Neuron (in vitro differentiated cells): ENCODE measurements at regions not wholly inside any gene's neighbourhood (a gene's known extent, or its start where the extent isn't known, plus 50 kb on each side); places are given as distances from the start of the nearest gene placed in this dataset.

Source experiments
- H2AFZ ChIP-seq: one replicate; pipeline ENCODE4 v1.6.1; 2013; ENCODE audit warnings: low read depth, mild to moderate bottlenecking, inconsistent platforms, low read length, moderate library complexity
- H3K27me3 ChIP-seq: one replicate; pipeline ENCODE4 v1.6.1; 2013; ENCODE audit warnings: low read length; ENCODE audit not compliant: insufficient read depth
- H3K36me3 ChIP-seq: one replicate; pipeline ENCODE4 v1.6.1; 2013; ENCODE audit warnings: low read length; ENCODE audit not compliant: insufficient read depth
- H3K4me1 ChIP-seq: one replicate; pipeline ENCODE4 v1.6.1; 2013; ENCODE audit warnings: low read length; ENCODE audit not compliant: insufficient read depth
- H3K4me3 ChIP-seq: 2 replicates; pipeline ENCODE4 v1.5.1; 2013; ENCODE audit warnings: mild to moderate bottlenecking, low read length, moderate library complexity
- H3K9me3 ChIP-seq: one replicate; pipeline ENCODE4 v1.6.1; 2013; ENCODE audit warnings: low read length

DNA sequence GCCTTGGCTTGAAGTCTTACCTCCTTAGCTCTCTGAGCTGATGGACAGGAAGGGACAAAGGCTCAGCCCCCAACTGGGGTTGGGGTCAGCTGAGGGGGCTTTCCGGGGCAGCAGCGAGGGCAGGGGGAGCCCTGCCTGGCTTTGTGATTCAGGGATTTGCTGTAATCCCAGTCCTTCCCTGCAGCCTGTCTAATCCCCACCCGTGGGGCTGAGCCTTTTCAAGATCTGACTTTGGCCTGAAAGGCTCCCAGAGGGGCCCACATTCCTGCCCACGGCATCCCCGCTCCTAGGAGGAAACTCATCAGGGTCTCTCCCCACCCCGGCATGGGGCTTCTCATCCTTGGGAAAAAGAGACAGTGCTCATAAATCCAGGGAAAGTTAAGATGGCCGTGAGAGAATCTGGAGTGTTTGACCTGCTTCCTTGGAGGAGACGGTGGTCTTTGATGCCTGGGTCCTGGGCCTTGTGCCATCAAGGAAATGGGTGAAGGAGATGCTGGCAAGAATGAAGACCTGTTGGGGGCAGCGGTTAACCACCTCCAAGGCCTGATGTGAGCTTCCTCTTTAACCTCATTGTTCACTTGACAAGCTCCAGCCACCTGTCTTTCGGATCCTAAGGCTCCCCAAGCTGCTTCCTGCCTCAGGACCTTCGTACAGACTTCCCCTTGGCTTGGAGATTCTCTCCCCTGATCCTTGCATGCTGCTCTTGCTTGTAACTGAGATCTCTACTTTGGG is 83.1 kb upstream of the WNT4 start:
- H3K4me3 ChIP-seq, result no peak overlapping the region
- H3K36me3 ChIP-seq, result no peaks in the 10 kb centered on the region
- no peak overlapping the region for H2AFZ ChIP-seq
- H3K4me1 ChIP-seq, result peaks cover 5% of the 10 kb centered on the region
- H3K9me3 ChIP-seq, result no peaks in the 10 kb centered on the region
- peaks cover 4% of the 10 kb centered on the region for H3K27me3 ChIP-seq

DNA sequence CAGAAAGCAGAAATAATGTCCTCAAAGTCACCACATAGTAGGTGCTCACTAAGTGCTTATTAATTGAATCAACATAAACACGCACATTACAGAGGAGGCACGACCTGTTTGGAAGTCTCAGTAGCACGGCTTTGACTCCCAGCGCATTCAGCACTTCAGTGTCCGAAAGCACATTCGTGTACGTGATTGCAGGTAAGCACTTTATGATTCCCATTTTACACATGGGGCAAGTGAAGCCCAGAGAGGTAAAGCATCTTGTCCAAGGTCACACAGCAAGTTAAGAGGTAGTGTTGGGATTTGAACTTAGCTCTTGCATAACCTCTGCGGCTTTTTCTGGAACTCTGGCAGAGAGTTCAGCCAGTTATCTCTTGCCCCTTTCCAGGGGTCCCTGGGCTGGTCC is 85.2 kb upstream of the WNT4 start:
- no peaks in the 10 kb centered on the region for H3K9me3 ChIP-seq
- peaks cover 4% of the 10 kb centered on the region for H3K27me3 ChIP-seq
- no peak overlapping the region for H3K4me3 ChIP-seq
- peaks cover 5% of the 10 kb centered on the region for H3K4me1 ChIP-seq
- no peak overlapping the region for H2AFZ ChIP-seq
- H3K36me3 ChIP-seq, result no peaks in the 10 kb centered on the region

DNA sequence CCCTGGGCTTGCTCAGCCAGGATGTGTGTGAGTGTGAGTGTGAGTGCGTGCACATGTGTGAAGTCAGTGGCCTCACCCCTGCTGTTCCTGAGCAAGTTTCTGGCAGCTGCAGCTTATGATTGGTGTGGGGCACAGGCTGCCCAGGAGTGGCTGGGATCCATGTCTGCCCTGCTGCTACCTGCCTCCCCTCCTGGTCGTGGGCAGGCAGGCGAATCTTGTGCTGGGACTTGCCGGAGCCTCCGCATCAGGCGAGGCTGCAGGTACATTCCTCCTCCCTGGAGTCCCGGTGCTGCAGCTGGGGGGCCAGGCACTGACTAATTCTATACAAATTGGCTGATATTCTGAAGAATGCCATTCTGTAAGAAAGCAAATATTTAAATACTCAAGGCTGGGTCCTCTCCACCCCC is 85.6 kb upstream of the WNT4 start:
- no peaks in the 10 kb centered on the region for H3K9me3 ChIP-seq
- H3K4me1 ChIP-seq, result peaks cover 5% of the 10 kb centered on the region
- H3K27me3 ChIP-seq, result peaks cover 4% of the 10 kb centered on the region
- H3K36me3 ChIP-seq, result no peaks in the 10 kb centered on the region
- no peak overlapping the region for H2AFZ ChIP-seq
- no peak overlapping the region for H3K4me3 ChIP-seq

DNA sequence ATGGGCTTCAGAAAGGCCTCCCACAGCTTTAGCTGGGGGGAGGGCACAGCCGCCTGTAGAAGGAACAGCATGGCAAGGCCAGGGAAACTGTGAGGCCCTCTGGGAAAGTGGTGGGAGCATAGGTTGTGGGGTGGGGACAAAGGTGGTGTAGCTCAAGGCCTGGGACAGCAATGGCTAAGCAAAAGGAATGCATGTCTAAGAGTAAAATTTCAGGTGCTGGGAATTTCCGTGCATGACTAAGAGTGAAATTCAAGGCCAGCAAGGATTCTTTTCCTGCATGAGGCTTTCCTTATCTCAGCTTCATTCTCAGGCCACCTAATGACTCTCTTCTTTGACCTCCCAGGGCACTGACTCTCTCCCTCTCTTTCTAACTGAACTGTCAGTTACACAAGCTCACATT is 86.5 kb upstream of the WNT4 start:
- no peaks in the 10 kb centered on the region for H3K27me3 ChIP-seq
- peaks cover 6% of the 10 kb centered on the region for H3K4me1 ChIP-seq
- H3K4me3 ChIP-seq, result no peak overlapping the region
- H3K9me3 ChIP-seq, result no peaks in the 10 kb centered on the region
- H3K36me3 ChIP-seq, result no peaks in the 10 kb centered on the region
- no peak overlapping the region for H2AFZ ChIP-seq

DNA sequence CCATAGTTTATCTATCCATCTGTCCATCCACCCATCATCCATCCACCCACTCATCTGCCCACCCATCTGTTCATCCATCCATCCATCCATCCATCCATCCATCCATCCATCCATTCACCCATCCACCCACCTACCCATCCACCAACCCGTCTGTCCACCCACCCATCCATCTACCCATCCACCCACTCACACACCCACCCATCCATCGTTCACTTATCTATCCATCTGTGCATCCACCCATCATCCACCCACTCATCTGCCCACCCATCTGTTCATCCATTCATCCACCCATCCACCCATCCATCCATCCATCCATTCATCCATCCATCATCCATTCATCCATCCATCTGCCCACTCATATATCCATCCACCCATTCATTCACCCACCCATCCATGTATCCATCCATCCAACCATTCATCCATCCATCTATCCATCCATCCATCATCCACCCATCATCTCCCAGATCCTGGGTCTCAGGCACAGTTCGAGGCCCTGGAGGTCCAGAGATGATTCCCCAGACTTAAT is 88.2 kb upstream of the WNT4 start:
- H3K4me1 ChIP-seq, result peaks cover 10% of the 10 kb centered on the region
- H3K4me3 ChIP-seq, result no peak overlapping the region
- no peaks in the 10 kb centered on the region for H3K27me3 ChIP-seq
- no peaks in the 10 kb centered on the region for H3K9me3 ChIP-seq
- H3K36me3 ChIP-seq, result no peaks in the 10 kb centered on the region
- no peak overlapping the region for H2AFZ ChIP-seq

DNA sequence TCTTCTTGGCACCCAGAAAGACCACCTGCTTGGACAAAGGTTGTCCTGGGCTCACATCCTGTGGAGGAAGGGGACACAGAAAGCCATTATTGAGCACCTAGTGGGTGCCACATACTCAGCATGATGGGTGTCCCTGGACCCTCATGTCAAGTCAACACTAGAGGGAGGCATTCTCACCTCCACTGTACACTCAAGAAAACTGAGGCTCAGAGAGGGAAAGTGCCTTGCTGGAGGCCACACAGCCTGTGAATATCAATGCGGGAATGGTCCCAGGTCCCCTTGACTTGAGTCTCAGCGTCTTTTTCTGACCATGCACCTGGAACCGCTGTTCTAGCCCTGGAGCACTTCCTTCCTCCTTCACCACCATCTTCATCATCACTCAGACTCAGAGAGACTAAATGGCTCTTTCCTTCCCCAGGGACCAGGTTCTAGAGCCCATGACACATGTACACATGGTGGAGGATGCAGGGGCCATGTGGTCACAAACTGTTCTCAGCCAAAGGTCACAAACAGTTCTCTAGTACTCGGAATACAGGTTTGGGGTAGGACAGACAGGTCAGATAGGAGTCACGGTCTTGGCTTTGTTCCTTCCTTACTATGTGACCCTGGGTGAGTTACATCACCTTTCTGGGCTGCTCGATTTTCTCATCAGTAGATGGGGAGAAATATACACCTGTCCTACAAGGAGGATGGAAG is 89.2 kb upstream of the WNT4 start:
- Histone ChIP-seq H3K9me3 (no peaks in the 10 kb centered on the region), H2AFZ (no peak overlapping the region), H3K36me3 (no peaks in the 10 kb centered on the region), H3K27me3 (peaks cover 3% of the 10 kb centered on the region), H3K4me3 (no peak overlapping the region), H3K4me1 (peaks cover 10% of the 10 kb centered on the region)

DNA sequence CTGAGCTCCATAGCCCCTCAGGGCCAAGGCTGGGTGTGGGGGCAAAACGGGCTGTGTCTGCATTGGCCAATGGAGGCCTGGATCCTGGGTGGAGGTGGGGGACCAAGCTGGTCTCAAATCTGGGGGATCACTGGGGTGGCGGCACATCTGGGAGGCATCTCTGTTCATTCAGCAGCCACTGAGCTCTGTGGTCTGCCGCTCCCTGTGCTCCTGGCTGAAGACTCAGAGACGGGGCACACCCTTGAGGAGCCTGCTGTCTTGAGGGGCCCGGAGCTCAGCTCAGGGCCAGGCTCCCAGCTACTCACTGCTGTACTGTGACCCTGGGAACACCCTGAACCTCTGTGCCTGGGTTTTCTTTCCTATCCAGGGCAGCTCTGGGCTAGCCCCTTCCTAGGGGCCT is 90.3 kb upstream of the WNT4 start:
- Histone ChIP-seq H3K36me3 (no peaks in the 10 kb centered on the region), H3K4me1 (peaks cover 10% of the 10 kb centered on the region), H2AFZ (no peak overlapping the region), H3K9me3 (no peaks in the 10 kb centered on the region), H3K27me3 (peaks cover 3% of the 10 kb centered on the region), H3K4me3 (no peak overlapping the region)

DNA sequence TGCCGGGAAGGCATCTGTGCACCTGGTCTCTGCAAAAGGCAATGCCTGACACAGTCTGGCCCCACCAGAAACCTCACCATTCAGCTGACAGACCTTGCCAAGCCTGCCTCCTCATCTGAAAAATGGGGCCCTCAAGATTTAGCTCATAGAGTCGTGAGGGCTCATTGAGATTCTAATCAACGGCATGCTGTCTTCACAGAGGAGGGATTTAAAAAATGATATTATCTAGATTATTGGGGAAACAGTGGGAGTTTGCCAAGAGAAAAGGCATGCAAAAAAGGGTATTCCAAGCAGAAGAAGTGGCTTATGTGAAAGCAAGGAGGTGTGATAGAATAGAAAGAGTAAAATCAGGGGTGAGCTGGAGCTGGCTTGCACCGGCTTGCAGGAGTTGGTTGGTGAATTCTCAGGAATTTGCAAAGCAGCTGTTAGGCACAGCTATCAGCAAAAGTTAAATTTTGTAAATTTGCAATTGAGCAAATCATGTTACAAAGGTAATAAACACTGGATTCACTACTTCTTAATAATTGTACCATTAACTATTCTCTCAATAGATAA is 91.7 kb upstream of the WNT4 start:
- peaks cover 5% of the 10 kb centered on the region for H3K27me3 ChIP-seq

DNA sequence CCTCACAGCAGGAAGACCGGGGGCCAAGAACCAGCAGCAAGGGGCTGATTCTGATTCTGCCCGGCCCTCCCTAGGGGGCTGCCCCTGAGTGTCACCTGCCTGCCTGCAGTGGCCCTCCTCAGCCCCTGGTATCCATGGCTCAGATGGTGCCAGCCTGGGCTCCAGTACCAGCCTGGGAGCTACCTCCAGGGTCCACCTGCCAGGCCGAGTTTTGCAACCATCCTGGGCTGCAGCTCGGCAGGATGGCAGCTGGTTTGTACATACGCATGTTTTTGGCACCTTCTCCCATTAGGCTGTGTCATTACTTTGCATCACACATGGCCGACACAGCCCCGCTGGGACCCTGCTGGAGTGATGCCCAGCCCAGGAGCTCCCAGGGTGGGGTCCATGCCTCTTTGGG is 93.3 kb upstream of the WNT4 start:
- H3K9me3 ChIP-seq, result no peaks in the 10 kb centered on the region
- no peaks in the 10 kb centered on the region for H3K36me3 ChIP-seq
- no peak overlapping the region for H3K4me3 ChIP-seq
- no peak overlapping the region for H2AFZ ChIP-seq
- H3K27me3 ChIP-seq, result peaks cover 7% of the 10 kb centered on the region
- H3K4me1 ChIP-seq, result peaks cover 6% of the 10 kb centered on the region

More for the DNA sequence above, 91.7 kb upstream of the WNT4 start:
- Histone ChIP-seq H3K36me3 (no peaks in the 10 kb centered on the region), H3K9me3 (no peaks in the 10 kb centered on the region), H3K4me1 (peaks cover 6% of the 10 kb centered on the region), H3K4me3 (no peak overlapping the region), H2AFZ (no peak overlapping the region)

DNA sequence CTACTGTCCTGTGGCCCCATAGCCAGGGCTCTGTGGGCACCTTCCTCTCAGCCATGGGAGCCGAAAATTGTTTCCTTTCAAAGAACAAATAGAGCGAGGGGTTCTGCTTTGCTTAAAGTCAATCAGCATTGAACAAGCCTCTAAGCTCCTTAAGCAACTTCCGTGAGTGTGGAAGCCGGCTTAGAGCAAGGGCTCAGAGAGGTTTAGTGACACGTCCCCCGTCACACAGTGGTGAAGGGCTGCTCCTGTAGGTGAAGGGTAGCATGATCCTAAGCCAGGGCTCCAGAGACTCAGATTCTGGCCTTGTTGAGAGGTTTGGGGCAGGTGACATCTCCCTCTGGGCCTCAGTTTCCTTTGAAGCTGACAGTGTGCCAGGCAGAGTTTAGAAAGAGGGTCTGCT is 94.0 kb upstream of the WNT4 start:
- H3K9me3 ChIP-seq, result no peaks in the 10 kb centered on the region
- no peak overlapping the region for H2AFZ ChIP-seq
- H3K27me3 ChIP-seq, result peaks cover 11% of the 10 kb centered on the region
- H3K4me3 ChIP-seq, result no peak overlapping the region
- no peaks in the 10 kb centered on the region for H3K36me3 ChIP-seq
- peaks cover 6% of the 10 kb centered on the region for H3K4me1 ChIP-seq

DNA sequence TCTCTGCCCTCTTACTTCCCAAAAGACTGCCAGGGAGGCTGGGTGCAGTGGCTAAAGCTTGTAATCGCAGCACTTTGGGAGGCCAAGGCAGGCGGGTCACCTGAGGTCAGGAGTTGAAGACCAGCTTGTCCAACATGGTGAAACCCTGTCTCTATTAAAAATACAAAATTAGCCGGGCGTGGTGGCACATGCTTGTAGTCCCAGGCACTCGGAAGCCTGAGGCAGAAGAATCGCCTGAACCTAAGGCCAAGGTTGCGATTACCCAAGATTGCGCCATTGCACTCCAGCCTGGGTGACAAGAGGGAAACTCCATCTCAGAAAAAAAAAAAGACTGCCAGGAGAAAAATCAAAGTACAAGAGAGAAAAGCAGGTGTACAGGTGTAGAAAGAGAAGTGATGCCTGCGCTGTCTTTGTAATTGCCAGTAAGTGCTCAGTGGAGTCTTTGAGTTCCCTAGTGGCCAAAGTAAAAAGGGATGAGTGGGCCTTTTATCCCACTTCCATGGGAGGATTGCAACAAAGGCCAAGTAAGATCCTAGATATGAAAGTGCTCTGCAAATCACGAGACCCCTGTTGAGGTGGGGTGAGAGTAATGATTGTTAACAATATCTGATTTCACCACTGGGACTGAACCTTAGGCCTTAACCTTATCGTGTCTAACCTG is 94.7 kb upstream of the WNT4 start:
- no peaks in the 10 kb centered on the region for H3K9me3 ChIP-seq
- H3K36me3 ChIP-seq, result no peaks in the 10 kb centered on the region
- no peak overlapping the region for H2AFZ ChIP-seq
- H3K4me1 ChIP-seq, result peaks cover 6% of the 10 kb centered on the region
- peaks cover 12% of the 10 kb centered on the region for H3K27me3 ChIP-seq
- no peak overlapping the region for H3K4me3 ChIP-seq

DNA sequence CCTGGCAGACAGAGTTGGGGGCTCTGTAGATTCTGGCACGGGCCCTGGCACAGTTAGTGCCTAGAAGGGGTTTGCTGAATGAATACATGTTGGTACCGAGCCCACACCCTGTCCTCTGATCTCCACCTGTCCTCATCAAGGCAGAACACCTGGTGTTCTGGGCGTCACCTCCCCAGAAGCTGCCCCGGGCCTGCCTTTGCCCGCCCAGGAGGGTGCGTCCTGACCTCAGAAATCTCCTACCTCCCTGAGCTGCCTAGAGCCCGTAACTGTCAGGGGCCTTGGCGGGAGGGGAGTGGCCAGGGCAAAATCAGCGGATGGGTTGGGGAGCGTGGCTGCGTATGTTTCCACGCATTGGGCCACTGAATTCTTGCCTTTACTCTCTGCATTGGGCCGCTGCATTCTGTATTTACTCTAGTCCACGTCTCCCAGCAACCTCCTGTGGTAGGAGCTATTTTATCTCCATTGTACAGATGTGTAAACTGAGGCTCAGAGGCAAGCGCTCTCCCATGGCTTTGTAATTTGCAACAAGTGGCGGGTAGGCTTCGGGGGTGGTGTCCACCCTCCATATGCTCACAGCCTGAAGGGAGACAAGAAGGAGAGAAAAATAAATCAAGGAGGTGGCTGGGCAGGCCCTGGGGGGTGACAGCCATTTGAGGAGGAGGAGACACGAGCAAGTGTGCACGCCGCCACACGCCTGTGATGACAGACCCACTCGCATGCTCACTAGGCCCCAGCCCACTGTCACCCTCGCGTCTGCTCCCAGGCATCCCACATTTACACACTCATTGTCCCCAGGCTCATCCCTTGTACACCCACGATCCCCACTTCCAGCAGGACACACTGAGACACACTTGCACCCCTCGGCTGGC is 95.7 kb upstream of the WNT4 start:
- H3K36me3 ChIP-seq, result no peaks in the 10 kb centered on the region
- peaks cover 6% of the 10 kb centered on the region for H3K4me1 ChIP-seq
- peaks cover 16% of the 10 kb centered on the region for H3K27me3 ChIP-seq
- no peak overlapping the region for H3K4me3 ChIP-seq
- H3K9me3 ChIP-seq, result no peaks in the 10 kb centered on the region
- H2AFZ ChIP-seq, result no peak overlapping the region
